ENCODE measurements at regions not wholly inside any gene's neighbourhood (a gene's known extent, or its start where the extent isn't known, plus 50 kb on each side); places are given as distances from the start of the nearest gene placed in this dataset.

DNA sequence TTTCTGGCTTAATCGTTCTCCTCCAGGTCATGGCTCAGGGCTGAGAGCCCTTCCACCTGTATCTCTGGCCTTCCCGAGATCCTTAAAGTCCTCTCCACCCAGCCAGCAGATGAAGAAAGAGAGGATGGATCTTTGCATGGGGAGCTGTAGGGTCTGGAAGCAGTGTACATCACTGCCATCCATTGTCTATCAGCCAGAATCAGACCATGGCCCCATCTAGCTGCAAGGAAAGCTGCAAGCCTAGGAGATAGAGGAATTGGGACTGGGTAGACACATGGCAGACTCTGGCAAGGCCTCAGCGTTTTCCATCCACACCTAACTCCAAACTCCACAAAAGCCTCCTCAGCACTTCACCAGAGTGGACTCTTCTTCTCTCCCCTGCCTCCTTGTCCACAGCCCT lies 113.8 kb upstream of the MAFB start:
- TF ChIP-seq TAF1 (conservative IDR thresholded peaks at IDR 0.05) (no peak), RAD21 (IDR thresholded peaks at IDR 0.05) (no peak), GABPA (IDR thresholded peaks at IDR 0.05 in 1 of 2, conservative IDR thresholded peaks at IDR 0.05 in 1 of 2) (no peak), SP1 (IDR thresholded peaks at IDR 0.05) (no peak), JUND (IDR thresholded peaks at IDR 0.05) (no peak), NR2F2 (IDR thresholded peaks at IDR 0.05) (no peak)
- TF ChIP-seq, protein P1, sequence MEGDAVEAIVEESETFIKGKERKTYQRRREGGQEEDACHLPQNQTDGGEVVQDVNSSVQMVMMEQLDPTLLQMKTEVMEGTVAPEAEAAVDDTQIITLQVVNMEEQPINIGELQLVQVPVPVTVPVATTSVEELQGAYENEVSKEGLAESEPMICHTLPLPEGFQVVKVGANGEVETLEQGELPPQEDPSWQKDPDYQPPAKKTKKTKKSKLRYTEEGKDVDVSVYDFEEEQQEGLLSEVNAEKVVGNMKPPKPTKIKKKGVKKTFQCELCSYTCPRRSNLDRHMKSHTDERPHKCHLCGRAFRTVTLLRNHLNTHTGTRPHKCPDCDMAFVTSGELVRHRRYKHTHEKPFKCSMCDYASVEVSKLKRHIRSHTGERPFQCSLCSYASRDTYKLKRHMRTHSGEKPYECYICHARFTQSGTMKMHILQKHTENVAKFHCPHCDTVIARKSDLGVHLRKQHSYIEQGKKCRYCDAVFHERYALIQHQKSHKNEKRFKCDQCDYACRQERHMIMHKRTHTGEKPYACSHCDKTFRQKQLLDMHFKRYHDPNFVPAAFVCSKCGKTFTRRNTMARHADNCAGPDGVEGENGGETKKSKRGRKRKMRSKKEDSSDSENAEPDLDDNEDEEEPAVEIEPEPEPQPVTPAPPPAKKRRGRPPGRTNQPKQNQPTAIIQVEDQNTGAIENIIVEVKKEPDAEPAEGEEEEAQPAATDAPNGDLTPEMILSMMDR (IDR thresholded peaks at IDR 0.05; ENCODE audit: low read depth, low read length, missing input control): no peak
- TF ChIP-seq, protein P2, sequence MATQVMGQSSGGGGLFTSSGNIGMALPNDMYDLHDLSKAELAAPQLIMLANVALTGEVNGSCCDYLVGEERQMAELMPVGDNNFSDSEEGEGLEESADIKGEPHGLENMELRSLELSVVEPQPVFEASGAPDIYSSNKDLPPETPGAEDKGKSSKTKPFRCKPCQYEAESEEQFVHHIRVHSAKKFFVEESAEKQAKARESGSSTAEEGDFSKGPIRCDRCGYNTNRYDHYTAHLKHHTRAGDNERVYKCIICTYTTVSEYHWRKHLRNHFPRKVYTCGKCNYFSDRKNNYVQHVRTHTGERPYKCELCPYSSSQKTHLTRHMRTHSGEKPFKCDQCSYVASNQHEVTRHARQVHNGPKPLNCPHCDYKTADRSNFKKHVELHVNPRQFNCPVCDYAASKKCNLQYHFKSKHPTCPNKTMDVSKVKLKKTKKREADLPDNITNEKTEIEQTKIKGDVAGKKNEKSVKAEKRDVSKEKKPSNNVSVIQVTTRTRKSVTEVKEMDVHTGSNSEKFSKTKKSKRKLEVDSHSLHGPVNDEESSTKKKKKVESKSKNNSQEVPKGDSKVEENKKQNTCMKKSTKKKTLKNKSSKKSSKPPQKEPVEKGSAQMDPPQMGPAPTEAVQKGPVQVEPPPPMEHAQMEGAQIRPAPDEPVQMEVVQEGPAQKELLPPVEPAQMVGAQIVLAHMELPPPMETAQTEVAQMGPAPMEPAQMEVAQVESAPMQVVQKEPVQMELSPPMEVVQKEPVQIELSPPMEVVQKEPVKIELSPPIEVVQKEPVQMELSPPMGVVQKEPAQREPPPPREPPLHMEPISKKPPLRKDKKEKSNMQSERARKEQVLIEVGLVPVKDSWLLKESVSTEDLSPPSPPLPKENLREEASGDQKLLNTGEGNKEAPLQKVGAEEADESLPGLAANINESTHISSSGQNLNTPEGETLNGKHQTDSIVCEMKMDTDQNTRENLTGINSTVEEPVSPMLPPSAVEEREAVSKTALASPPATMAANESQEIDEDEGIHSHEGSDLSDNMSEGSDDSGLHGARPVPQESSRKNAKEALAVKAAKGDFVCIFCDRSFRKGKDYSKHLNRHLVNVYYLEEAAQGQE (IDR thresholded peaks at IDR 0.05): no peak
- TF ChIP-seq, protein P3, sequence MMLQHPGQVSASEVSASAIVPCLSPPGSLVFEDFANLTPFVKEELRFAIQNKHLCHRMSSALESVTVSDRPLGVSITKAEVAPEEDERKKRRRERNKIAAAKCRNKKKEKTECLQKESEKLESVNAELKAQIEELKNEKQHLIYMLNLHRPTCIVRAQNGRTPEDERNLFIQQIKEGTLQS (IDR thresholded peaks at IDR 0.05): no peak
- TF ChIP-seq, protein P4, sequence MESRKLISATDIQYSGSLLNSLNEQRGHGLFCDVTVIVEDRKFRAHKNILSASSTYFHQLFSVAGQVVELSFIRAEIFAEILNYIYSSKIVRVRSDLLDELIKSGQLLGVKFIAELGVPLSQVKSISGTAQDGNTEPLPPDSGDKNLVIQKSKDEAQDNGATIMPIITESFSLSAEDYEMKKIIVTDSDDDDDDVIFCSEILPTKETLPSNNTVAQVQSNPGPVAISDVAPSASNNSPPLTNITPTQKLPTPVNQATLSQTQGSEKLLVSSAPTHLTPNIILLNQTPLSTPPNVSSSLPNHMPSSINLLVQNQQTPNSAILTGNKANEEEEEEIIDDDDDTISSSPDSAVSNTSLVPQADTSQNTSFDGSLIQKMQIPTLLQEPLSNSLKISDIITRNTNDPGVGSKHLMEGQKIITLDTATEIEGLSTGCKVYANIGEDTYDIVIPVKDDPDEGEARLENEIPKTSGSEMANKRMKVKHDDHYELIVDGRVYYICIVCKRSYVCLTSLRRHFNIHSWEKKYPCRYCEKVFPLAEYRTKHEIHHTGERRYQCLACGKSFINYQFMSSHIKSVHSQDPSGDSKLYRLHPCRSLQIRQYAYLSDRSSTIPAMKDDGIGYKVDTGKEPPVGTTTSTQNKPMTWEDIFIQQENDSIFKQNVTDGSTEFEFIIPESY (IDR thresholded peaks at IDR 0.05): no peak
